Upper lobe of left lung (tissue), 4 donors: ENCODE measurements at regions not wholly inside any gene's neighbourhood (a gene's known extent, or its start where the extent isn't known, plus 50 kb on each side); places are given as distances from the start of the nearest gene placed in this dataset.

Experiments used
- POLR2AphosphoS5 ChIP-seq, 2 donors: sonication (generic); formaldehyde crosslinking; IDR thresholded peaks; one replicate each; pipeline ENCODE4 v1.5.1; 2017; ENCODE audit warnings: antibody characterized with exemption in 2 of 2
- TF ChIP-seq, protein P1 (sequence below), 6 experiments: fragments of 450-650 bp in 4 of 6; fragments of 200-600 bp in 2 of 6; sonication (generic) in 2 of 6; IDR thresholded peaks; one replicate each; pipeline ENCODE4 v1.5.1; 2016 to 2019; ENCODE audit warnings: antibody characterized with exemption in 6 of 6

DNA sequence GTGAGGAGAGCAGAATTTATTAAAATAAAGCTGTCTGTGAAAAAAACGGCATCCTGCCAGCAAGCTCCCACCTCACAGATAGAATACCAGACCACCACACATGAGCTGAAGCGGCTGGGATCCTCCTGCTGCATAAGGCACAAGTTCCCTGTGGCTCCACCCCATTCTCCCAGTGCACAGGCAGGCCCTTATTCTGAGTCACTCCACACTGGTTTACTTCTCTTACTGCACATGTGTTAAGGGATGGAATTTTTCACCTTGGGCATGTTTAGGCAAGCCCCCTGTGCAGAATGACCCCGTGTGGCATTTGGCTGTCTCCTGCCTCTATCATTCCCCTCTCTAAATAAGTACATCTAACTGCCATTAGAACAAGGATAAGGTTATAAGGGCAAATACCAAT lies 115.0 kb upstream of the ELAVL2 start:
- TF ChIP-seq, protein P1, sequence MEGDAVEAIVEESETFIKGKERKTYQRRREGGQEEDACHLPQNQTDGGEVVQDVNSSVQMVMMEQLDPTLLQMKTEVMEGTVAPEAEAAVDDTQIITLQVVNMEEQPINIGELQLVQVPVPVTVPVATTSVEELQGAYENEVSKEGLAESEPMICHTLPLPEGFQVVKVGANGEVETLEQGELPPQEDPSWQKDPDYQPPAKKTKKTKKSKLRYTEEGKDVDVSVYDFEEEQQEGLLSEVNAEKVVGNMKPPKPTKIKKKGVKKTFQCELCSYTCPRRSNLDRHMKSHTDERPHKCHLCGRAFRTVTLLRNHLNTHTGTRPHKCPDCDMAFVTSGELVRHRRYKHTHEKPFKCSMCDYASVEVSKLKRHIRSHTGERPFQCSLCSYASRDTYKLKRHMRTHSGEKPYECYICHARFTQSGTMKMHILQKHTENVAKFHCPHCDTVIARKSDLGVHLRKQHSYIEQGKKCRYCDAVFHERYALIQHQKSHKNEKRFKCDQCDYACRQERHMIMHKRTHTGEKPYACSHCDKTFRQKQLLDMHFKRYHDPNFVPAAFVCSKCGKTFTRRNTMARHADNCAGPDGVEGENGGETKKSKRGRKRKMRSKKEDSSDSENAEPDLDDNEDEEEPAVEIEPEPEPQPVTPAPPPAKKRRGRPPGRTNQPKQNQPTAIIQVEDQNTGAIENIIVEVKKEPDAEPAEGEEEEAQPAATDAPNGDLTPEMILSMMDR (IDR thresholded peaks at IDR 0.05): no peak
- TF ChIP-seq POLR2AphosphoS5 (IDR thresholded peaks at IDR 0.05): no peak
